ENCODE measurements at regions not wholly inside any gene's neighbourhood (a gene's known extent, or its start where the extent isn't known, plus 50 kb on each side); places are given as distances from the start of the nearest gene placed in this dataset.

DNA sequence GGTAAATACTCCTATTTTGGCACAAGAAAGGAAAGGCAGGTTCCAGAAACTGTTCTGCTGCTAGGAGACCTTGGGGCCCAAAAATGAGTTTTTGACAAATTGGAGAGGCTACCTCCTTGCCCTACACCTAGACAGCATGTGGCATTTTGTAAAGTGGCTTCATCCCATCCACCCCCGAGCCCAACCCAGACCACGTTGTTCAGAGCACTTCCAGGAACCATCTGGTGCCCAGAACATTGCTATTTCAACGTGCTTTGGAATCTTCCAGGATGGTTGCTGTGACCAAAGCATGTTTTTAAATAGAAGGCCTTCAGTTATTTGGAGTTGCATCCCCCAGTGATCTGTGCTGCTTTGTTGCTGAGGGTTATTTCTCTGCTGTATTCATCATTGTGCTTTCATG, 116.3 kb upstream of the TOM1L1 start:
- TF ChIP-seq, protein P1, sequence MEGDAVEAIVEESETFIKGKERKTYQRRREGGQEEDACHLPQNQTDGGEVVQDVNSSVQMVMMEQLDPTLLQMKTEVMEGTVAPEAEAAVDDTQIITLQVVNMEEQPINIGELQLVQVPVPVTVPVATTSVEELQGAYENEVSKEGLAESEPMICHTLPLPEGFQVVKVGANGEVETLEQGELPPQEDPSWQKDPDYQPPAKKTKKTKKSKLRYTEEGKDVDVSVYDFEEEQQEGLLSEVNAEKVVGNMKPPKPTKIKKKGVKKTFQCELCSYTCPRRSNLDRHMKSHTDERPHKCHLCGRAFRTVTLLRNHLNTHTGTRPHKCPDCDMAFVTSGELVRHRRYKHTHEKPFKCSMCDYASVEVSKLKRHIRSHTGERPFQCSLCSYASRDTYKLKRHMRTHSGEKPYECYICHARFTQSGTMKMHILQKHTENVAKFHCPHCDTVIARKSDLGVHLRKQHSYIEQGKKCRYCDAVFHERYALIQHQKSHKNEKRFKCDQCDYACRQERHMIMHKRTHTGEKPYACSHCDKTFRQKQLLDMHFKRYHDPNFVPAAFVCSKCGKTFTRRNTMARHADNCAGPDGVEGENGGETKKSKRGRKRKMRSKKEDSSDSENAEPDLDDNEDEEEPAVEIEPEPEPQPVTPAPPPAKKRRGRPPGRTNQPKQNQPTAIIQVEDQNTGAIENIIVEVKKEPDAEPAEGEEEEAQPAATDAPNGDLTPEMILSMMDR (conservative IDR thresholded peaks at IDR 0.05; ENCODE audit: low read length), result no peak
- TF ChIP-seq EZH2phosphoT487 (IDR thresholded peaks at IDR 0.05; ENCODE audit: borderline replicate concordance), result no peak

Measured in Loucy (cell line).